Middle frontal gyrus (tissue), 1 donor: ENCODE measurements at regions not wholly inside any gene's neighbourhood (a gene's known extent, or its start where the extent isn't known, plus 50 kb on each side); places are given as distances from the start of the nearest gene placed in this dataset.

Experiments
- DNase-seq: peaks from one replicate; pipeline ENCODE4 v3.0.0-alpha.2; 2015; ENCODE audit warnings: low spot score; ENCODE audit errors: extremely low spot score

- no peak for DNase-seq
Observed at GRCh38 chr9:117548556-117548955, 133.7 kb upstream of the ASTN2 start.

- DNase-seq, result no peak
Observed at GRCh38 chr9:117547904-117548303, 133.0 kb upstream of the ASTN2 start.

- DNase-seq, result no peak
Observed at GRCh38 chr9:117546894-117547678, 132.2 kb upstream of the ASTN2 start.

- no peak for DNase-seq
Observed at GRCh38 chr9:117545846-117546245, 131.0 kb upstream of the ASTN2 start.

GRCh38 chr9:117543089-117543488 lies 128.2 kb upstream of the ASTN2 start:
- no peak for DNase-seq

GRCh38 chr9:117542021-117542420 lies 127.2 kb upstream of the ASTN2 start:
- no peak for DNase-seq

GRCh38 chr9:117541181-117541580 lies 126.3 kb upstream of the ASTN2 start:
- no peak for DNase-seq

GRCh38 chr9:117535973-117536372 lies 121.1 kb upstream of the ASTN2 start:
- DNase-seq, result no peak

- no peak for DNase-seq
Observed at GRCh38 chr9:117535434-117535833, 120.6 kb upstream of the ASTN2 start.

- DNase-seq, result no peak
Observed at GRCh38 chr9:117528225-117528624, 113.4 kb upstream of the ASTN2 start.

- no peak for DNase-seq
Observed at GRCh38 chr9:117526674-117527073, 111.8 kb upstream of the ASTN2 start.

GRCh38 chr9:117523531-117524153 lies 108.8 kb upstream of the ASTN2 start:
- DNase-seq, result no peak

GRCh38 chr9:117521293-117521692 lies 106.4 kb upstream of the ASTN2 start:
- DNase-seq, result no peak

- no peak for DNase-seq
Observed at GRCh38 chr9:117516676-117517632, 102.1 kb upstream of the ASTN2 start.

GRCh38 chr9:117511852-117512481 lies 97.1 kb upstream of the ASTN2 start:
- no peak for DNase-seq

GRCh38 chr9:117496307-117496706 lies 81.5 kb upstream of the ASTN2 start:
- DNase-seq, result no peak

GRCh38 chr9:117494401-117495090 lies 79.7 kb upstream of the ASTN2 start:
- DNase-seq, result no peak

GRCh38 chr9:117492476-117492875 lies 77.6 kb upstream of the ASTN2 start:
- no peak for DNase-seq

GRCh38 chr9:117491491-117491890 lies 76.6 kb upstream of the ASTN2 start:
- DNase-seq, result no peak

GRCh38 chr9:117490199-117490598 lies 75.3 kb upstream of the ASTN2 start:
- DNase-seq, result no peak

GRCh38 chr9:117488659-117489058 lies 73.8 kb upstream of the ASTN2 start:
- DNase-seq, result no peak
